Keratinocyte (primary cell): ENCODE measurements at regions not wholly inside any gene's neighbourhood (a gene's known extent, or its start where the extent isn't known, plus 50 kb on each side); places are given as distances from the start of the nearest gene placed in this dataset.

Experiments
- EZH2 ChIP-seq: IDR thresholded peaks from one replicate; pipeline ENCODE4 v1.6.1; 2012; ENCODE audit warnings: inconsistent platforms, mild to moderate bottlenecking, low read length, moderate library complexity
- TF ChIP-seq, protein P1 (sequence below), 3 experiments: IDR thresholded peaks in 1 of 3; conservative IDR thresholded peaks in 1 of 3; optimal IDR thresholded peaks in 1 of 3; 2 replicates in 2 of 3; 3 replicates in 1 of 3; pipeline versions ENCODE3 to v1.5.1; 2011; ENCODE audit warnings: low read length in 3 of 3, mild to moderate bottlenecking in 3 of 3, moderate library complexity in 2 of 3, control low read depth in 1 of 3, inconsistent platforms in 1 of 3; ENCODE audit not compliant: insufficient read depth in 2 of 3; ENCODE audit errors: extremely low read depth in 1 of 3

DNA sequence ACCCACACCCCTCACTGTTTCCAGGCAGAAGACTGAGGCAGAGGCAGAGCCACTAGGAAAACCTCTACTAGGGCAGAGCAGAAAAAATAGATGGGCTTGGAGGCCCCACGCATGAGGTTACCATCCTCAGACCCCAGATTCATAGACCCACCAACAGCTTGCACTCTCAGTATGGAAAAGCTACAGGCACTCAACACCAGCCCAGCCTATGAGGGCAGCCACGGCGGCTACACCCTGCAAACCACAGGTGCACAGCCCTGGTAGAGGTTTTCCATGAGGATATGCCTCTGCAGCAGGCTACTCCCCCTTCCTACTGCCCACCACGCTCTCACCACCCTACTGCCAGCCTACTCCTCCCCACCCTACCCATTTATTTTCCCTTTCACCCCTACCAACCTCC is 235.1 kb downstream of the CWH43 start:
- TF ChIP-seq, protein P1, sequence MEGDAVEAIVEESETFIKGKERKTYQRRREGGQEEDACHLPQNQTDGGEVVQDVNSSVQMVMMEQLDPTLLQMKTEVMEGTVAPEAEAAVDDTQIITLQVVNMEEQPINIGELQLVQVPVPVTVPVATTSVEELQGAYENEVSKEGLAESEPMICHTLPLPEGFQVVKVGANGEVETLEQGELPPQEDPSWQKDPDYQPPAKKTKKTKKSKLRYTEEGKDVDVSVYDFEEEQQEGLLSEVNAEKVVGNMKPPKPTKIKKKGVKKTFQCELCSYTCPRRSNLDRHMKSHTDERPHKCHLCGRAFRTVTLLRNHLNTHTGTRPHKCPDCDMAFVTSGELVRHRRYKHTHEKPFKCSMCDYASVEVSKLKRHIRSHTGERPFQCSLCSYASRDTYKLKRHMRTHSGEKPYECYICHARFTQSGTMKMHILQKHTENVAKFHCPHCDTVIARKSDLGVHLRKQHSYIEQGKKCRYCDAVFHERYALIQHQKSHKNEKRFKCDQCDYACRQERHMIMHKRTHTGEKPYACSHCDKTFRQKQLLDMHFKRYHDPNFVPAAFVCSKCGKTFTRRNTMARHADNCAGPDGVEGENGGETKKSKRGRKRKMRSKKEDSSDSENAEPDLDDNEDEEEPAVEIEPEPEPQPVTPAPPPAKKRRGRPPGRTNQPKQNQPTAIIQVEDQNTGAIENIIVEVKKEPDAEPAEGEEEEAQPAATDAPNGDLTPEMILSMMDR (optimal IDR thresholded peaks at IDR 0.05 in 1 of 3, IDR thresholded peaks at IDR 0.05 in 1 of 3, conservative IDR thresholded peaks at IDR 0.05 in 1 of 3; ENCODE audit: extremely low read depth in 1 of 3, insufficient read depth in 2 of 3, low read length in 3 of 3) = no peak
- no peak for TF ChIP-seq EZH2
